Activated CD4-positive, CD25-positive, alpha-beta regulatory T cell (primary cell): ENCODE measurements at regions not wholly inside any gene's neighbourhood (a gene's known extent, or its start where the extent isn't known, plus 50 kb on each side); places are given as distances from the start of the nearest gene placed in this dataset.

Experiments used
- DNase-seq, 4 experiments: peaks; one replicate each; lab custom pipeline; 2025; lab: John Stamatoyannopoulos, UW

DNA sequence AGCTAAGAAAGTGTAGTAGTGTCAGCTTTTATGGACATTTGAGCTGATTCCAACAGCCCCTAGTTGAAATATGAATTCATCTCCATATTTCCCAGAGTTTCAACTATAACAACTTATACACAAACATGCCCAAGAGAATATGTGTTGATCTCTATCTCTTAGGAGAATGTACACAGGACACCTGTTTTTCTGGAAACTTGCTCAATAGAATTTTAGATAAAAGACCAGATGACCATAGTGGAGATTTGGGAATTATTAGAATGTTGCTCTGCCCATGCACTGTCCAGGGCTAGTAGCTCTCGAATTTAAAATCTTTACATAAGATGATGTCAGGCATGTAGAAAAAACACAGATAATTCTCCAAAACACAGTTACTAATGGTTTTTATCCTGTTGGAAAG, 162.3 kb upstream of the VRK2 start:
- no peak for DNase-seq

DNA sequence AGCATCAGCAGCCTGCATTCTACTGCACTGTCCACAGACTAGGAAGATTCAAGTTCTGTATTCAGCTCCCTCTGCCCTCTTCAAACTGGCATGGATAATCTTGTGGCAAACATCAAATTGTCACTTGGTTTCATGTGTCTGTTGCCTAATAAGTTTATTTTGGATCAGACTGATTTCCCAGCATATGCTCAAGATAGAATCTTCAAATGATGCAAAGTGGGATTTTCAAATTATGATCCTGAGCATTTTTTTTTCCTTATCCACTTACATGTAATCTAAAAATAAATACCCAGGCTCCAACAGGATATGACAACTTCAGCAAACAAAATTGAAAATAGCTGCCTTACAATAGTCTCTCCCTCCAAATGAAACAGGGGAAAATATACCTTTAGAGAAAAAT, 160.9 kb upstream of the VRK2 start:
- DNase-seq = no peak

DNA sequence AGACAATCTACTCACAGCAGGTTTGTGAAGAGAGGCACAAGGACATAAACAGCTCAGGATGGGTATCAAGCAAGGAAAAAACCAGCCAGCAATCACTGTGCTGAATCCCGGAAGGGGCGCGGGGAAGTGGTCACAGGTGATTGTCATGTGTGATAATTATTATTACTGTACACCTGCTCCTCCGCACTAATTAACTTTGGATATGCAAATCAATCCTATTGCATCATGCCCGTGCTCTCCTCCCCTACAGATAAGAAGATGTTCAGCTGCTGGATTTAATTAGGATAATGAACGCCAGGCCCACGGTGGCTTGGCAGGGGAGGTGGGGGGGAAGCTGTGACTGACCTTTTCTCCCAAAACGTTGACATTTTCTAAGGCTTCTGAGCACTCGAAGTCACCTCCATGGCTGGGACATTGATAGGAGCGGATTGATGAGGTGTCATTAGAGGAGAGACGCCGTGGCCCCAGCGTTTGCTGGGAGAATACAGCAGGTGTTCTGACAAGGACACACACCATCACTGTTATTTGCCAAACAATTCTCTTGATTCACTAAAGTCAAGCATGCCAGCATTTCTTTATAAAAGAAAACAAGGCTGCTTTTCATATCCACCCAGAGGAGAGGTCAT, 160.3 kb upstream of the VRK2 start:
- DNase-seq = no peak

DNA sequence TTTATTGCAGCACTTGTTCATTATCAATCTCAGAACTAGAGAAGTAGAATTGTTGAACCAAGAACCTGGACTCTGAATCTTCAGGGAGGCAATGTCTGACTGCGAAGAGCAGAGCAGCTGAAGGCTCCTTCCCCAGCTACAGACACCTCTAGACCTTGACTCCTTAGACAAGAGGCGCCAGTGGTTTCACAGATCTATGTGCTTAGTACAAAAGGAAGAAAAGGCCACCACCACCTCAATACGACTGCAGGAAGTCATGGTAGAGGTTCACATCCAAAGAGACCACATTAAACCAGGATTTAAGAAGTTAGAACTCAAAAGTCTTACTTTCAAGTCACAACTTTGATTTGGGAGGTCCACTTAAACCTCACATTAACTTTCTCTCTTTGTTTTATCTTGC, 158.1 kb upstream of the VRK2 start:
- no peak for DNase-seq

DNA sequence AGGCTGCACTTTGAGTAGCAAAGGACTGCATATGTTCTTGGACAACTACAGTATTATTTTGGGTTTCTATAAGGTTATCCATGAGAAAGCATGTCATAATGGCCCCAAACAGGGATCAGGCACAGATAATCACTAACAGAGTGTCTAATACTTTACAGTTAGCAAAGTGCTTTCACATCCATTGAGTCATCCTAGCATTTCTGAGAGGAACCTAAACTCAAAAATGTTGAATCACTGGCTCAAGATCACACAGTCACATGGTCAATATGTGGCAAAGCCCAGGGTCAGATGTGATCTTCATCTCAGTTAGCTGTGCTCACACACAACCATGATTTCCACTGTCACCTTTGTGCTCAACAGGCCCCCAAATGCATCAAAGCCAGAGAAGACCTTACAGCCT, 156.1 kb upstream of the VRK2 start:
- DNase-seq = no peak

DNA sequence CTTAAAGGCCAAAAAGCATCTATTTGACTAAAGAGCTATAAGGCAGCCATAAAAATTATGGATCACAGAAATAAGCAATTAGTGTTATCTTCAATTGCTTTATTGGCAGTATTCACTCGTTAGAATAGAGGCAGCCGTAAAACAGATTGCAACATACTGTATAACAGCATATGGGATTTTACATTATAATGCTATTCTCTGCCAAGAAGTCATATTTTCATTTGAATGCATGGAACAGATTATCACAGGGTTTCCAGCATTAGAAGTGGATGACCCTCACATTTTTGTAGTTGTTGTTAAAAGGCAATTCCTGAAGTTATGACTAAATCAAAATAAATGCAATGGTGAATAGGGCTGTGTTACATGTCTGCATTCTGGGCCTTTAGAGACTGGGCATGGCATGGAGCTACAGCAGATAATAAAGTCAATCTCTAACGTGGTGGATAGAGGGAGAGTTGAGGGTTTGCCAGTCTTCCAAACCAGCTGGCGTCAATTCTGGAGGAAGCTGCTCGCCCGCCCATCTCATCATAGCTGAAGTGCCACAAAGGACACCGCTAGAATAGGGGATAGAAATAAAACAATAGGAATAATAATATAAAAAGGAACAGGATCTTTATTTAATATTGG, 155.4 kb upstream of the VRK2 start:
- no peak for DNase-seq

DNA sequence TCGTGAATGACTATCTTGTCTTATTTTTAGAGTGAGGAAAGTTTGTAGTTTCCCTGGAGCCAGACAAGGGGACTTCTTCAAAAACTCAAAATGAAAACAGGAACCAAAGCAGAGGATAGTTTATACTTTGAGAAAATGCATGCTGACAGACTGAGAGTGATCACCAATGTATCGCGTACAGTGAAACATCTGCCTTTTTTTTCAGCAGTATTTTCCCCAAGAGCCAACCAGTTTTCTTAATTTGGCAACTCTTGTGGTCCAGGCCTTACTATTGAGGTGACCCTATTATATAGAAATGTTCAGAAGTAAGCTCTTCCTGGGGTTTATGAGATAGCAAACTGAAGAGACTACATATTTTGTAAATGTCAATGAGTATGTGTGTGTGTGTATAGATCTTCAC, 153.7 kb upstream of the VRK2 start:
- DNase-seq = no peak

DNA sequence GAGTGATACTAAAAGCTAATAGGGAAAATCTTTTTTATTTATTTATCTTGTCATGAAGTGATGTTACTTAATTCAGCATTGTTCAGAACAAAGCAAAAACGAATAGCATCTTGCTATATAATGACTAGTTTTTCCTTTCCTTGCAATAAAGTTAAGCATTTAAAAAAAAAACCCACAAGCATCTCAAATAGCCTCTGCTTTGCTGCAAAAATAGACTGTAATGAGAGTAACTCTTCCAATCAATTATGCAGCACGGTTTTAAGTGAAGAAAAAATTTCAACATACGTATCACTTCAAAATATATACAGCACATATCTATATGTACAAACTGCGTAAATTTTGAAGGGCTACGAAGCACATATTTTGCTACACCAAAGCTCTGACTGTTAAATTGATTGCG, 153.3 kb upstream of the VRK2 start:
- no peak for DNase-seq

DNA sequence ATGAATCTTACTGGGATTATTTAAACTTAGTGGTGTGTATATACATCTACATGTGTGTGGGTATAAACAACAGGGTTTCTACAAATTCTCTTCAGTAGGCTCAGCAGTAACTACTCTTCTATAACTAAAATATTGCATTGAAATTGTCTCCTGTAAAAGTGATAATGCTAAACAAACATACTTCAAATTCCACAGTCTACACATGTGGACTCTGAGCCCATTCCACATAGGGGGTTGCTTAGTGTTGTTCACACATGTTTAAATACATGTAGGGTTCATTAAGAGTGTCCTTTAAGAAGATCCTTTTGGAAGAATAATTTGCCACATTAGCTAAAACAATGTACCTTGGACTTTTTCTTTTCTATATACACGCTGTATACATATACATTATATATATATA, 152.8 kb upstream of the VRK2 start:
- DNase-seq = no peak

DNA sequence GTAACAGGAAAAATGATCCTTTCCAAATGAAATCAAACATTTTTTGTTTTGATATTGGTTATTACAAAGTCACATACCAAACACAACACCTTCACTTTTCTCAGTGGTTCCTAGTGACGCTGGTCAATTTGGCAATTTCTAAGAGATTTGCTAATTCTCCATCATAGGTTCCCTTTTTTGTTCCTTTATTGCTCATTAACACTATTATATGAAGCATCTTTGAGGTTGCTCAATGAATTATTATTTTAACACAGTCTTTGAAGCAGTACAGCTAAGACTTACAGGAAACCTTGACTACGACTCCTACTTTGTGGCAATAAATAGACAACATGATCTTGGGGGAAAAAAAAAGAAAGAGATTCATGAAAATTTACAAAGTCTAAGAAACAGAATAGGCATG, 152.2 kb upstream of the VRK2 start:
- DNase-seq = no peak

DNA sequence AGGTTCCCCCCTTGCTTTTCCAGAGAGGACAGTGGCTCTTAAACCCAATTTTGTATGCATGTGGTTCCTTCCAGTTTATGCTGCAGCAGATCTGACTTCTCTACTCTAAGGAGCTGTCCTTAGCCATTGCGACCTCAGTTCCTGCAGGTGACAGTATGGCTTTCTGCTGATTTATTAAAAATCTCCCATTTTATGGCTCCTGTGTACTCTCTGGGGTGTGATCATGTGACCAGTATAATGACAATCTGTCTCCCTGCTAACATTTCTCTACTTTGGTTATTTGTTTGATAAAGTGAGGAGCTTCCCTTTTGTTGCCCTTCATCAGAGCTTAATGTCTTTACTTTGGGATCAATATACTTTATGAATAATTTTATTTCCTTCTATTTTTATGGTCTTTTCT, 148.7 kb upstream of the VRK2 start:
- DNase-seq = no peak

DNA sequence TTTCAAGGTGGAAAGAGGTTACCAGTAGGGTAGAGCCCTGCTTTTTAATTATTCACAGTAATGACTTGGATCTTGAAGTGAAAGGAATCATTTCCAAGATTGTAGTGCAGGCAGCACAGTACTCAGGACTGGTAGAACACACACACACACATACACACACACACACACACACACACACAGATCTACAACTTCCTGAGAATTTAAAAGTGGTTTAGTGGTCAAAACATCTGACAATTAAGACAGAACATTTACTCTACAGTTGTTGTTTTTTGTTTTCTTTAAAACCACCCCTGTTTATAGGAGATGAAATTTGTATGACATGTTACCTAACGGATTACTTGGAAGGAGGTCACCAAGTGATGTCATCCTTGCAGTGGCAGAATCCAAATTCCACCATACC, 146.7 kb upstream of the VRK2 start:
- no peak for DNase-seq

DNA sequence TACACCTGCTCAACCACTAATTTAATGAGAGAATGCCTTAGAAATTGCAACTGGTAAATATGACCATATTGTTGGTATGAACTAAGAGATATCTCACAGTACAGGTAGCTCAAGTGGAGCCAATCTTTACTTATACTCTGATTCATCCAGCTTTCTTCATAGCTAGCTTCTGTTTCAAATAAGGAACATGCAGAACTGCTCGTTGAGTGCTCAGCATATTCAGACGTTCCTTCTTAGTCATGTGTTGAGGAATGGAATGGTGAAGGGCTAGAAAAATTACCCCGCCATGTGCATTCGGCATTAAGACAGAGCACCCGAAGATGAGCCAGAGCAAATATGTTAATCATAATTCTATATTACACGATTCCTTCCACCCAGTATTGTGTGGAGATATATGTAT, 144.0 kb upstream of the VRK2 start:
- no peak for DNase-seq

DNA sequence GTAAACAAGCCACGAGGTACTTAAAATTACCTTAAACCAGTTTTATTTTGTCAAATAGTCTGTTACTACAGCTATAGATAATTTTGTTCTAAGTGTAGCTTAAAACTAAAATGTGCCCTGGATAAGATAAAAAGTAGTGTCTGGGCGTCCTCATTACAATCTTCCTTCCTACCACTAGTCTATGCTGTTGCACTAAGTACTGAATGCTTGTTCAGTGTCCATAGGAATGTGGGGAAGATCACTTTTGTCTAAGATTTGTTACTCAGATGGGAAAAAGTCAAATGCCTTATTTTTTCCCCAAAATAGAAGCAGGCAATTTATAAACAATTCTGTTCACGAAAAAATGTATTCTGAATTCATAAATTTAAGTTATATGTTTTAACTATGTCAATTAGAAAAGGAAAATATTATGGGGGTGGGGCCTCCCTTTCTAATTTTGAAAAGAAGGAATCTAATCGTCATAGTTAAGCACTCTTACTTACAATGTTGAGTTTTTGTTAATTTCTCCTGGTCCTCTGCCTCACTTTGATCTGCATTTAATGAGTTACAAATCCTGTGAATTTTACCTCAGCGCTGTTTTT, 140.4 kb upstream of the VRK2 start:
- DNase-seq = no peak

DNA sequence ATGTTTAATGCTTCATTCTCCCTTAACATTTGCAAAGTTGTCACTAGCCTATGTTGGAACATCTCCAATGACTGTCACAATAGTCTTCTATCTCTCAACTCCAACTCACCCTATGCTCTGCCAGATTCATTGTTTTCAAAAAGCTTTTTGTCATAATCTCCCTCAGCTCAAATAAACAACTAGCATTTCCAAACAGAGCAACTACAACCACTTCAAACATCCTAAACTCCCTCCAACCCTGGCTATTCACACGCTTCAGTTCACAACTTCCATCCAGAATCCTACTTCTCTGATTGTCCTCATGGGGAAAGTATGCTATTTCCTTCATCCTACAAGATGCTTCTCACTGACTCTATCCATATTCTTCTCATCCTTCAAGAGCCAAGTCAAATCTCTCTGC, 139.2 kb upstream of the VRK2 start:
- DNase-seq = no peak

DNA sequence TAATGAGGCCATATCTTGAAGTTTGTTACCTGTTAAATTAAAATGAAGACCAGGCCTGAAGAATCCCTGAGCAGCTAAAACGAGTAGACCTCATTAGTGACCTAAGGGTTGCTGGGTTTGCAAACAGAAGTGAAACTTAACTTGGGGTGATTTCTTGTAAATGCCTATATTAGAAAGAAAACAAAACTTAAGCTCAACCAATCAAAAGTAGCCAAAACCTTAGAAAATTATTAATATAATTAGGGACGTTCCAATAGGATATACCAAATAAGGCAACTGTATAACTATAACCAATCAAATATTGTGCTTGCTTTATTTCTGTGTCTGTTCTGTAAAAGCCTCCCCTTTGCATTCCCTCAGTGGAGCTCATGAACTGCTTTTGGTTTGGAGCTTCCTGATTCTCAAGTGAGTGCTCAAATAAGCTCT, 137.9 kb upstream of the VRK2 start:
- no peak for DNase-seq

DNA sequence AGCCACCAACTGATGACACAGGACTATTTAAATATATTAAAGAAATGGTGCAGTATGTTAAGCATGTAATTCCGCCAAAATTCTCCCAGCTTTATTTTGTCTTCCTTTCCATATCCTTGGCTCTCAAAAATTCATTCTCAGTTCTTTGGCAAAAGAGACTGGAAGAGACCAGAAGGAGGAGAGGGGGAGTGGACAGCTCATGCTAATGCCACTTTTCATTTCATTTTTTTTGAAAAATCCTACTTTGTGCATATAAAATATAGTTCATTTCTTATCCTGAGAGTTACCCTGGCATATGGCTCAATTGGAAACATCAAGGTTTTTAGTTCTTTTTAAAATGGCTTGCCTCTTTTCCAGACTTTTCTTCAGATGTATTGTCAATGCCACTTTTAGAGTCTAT, 128.5 kb upstream of the VRK2 start:
- DNase-seq = no peak

DNA sequence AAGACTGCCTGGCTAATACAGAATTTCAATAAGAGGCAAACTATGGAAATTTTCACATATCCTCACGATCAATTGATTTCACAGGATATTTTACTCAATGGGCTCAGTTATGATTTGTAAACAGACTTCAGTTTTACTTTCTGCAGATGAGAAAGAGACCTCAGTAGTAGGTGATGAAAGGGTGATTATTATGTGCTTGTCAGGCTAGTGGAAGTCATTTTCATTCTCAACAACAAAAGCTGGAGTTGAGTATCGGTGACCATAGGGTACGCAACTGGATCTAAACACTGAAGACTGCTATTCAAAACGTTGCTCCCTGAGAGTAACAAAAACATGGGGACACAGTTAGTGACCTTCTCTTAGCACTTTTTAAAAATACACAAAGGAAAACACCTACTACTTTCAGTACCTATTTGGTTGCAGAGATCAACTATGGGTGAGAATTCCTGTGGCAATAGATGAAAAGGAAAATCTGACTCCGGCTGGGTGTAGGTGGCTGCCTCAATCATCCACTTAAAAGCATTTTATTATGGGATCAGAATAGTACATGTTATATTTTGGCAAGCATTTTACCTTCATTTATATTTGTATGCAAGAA, 126.2 kb upstream of the VRK2 start:
- DNase-seq = no peak

DNA sequence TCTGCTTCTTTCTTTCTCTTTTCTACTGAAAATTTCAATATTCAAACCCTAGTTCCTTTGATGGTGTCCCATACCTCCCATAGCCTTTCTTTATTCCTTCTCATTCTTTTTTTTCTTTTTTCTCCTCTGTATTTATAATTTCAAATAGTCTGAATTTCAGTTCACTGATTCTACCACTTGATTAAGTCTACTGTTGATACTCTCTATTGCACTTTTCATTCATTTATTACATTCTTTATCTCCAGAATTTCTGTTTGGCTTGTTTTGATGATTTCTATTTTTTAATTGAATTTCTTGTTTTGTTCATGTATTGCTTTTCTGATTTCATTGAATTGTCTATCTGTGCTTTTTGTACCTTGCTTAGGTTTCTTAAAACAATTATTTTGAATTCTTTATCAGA, 111.9 kb upstream of the VRK2 start:
- no peak for DNase-seq

DNA sequence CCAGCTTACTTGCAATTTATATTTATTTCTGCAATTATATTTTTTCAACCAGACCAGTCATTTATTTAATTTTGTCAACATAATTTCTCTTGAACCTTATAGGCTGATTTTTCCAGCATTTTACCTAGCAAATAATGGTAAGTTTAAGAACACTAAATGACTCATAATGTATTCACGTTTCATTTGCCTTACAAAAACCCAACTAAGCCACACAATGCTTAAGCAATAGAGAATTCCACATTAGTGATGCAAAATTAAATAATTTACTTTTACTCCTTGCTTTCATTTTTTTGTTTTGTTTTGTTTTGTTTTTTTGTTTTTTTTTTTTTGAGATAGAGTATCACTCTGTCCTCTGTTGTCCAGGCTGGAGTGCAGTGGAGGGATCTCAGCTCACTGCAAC, 110.4 kb upstream of the VRK2 start:
- no peak for DNase-seq

DNA sequence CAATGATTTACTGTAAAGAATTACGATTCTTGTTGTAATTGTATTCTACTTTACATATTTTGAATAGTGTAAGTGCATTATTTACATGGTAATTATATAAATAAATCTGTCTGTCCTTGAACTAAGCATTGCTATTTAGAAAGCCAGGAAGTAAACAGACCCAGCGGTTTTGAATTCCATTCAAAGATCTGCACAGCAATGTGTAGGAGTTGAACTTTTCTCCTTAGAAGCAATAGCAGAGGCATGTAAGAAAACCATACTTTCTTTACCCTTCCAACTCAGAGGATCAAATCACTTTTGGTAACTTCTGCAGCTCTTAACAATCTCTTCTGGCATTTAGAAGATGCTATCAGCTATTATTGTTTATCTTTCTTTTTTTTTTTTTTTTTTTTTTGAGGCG, 109.2 kb upstream of the VRK2 start:
- DNase-seq = no peak

DNA sequence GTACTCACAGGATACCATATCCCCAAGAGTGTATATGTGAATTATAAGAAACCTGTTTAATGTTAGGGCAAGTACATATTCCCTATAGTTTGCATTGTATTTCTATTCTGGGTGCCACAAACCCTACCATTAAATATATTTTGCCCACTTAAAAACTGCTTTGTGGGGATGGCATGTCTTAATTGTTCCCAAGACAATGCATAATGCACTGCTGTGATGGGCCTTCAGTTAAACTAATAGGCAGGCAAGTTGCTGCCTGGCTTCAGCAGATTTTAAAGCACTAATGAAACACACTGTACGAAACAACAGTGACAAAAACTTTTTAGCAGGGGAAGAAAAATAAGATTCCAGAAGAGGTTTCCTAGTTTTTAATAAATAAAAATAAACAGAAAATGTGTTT, 104.8 kb upstream of the VRK2 start:
- DNase-seq = no peak

DNA sequence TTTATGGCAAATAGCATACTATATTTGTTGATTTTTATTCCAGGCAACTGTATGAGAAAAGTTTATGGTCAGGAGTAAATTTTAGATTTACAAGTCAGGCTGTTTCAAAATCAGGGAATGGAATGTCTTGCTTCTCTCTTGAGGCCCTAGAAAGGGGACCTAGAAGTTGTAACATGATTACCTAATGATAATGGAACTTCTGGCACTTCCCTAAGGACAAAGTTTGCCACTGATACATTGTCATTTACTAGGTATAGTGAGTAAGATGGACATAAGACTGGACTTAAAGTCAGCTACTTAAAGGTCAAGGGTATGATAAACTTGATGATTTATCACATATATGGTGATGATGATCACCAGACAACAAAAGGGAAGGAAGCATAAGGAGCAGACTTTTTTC, 103.3 kb upstream of the VRK2 start:
- no peak for DNase-seq

DNA sequence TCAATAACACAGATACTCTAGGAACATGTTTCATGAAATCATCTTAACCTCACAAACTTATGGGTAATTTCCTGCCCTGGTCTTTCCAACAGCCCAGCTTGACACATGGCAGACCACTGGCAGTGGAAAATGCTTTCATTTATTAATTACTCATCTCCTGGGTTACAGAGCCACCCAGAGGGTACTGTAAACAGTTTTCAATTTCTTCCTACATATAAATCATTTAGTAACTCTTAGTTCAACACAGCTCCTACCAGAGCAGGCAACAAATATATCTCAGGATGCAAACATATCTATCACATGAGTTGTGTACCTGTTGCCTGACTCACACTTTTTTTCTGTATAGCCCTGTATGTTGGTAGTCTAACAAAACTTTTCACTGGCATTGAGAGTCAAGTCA, 99.2 kb upstream of the VRK2 start:
- no peak for DNase-seq
